DND-41 (cell line): ENCODE measurements at regions not wholly inside any gene's neighbourhood (a gene's known extent, or its start where the extent isn't known, plus 50 kb on each side); places are given as distances from the start of the nearest gene placed in this dataset.

Experiments
- CTCF ChIP-seq: IDR thresholded peaks from 2 replicates; pipeline ENCODE4 v1.5.1; 2012; ENCODE audit warnings: borderline replicate concordance, low read length, moderate library complexity, mild to moderate bottlenecking; ENCODE audit not compliant: poor library complexity, severe bottlenecking; ENCODE audit errors: extremely low read depth
- EZH2 ChIP-seq: IDR thresholded peaks from 3 replicates; pipeline ENCODE4 v1.6.1; 2012; ENCODE audit warnings: borderline replicate concordance, low read depth, mild to moderate bottlenecking, moderate library complexity, low read length, inconsistent platforms; ENCODE audit not compliant: severe bottlenecking

GRCh38 chr1:56278061-56278460, 301.3 kb downstream of the PLPP3 start:
- TF ChIP-seq CTCF (no peak), EZH2 (no peak)
